Mesenchymal stem cell (in vitro differentiated cells and primary cell): ENCODE measurements at regions not wholly inside any gene's neighbourhood (a gene's known extent, or its start where the extent isn't known, plus 50 kb on each side); places are given as distances from the start of the nearest gene placed in this dataset.

ENCODE experiments used
- DNase-seq: peaks from one replicate; pipeline ENCODE4 v3.0.0-alpha.2; 2013
- H2AFZ ChIP-seq: one replicate; pipeline ENCODE4 v1.6.1; 2013; ENCODE audit warnings: low read depth, mild to moderate bottlenecking, control low read depth, inconsistent platforms, low read length, moderate library complexity
- H2AK5ac ChIP-seq: 2 replicates; pipeline ENCODE4 v1.6.1; 2013; ENCODE audit warnings: low read length, moderate library complexity, mild to moderate bottlenecking, inconsistent platforms; ENCODE audit not compliant: severe bottlenecking
- H2BK120ac ChIP-seq: one replicate; pipeline ENCODE4 v1.6.1; 2013; ENCODE audit warnings: low read depth, mild to moderate bottlenecking, inconsistent platforms, low read length, moderate library complexity
- H2BK12ac ChIP-seq, 2 experiments: one replicate each; pipeline ENCODE4 v1.6.1; 2013; ENCODE audit warnings: inconsistent platforms in 2 of 2, low read length in 2 of 2, mild to moderate bottlenecking in 2 of 2, moderate library complexity in 2 of 2, control low read depth in 1 of 2
- H2BK15ac ChIP-seq: one replicate; pipeline ENCODE4 v1.6.1; 2013; ENCODE audit warnings: mild to moderate bottlenecking, low read depth, inconsistent platforms; ENCODE audit not compliant: poor library complexity, severe bottlenecking
- H2BK5ac ChIP-seq: 2 replicates; pipeline ENCODE4 v1.6.1; 2013; ENCODE audit warnings: low read depth, mild to moderate bottlenecking, low read length, control low read depth, inconsistent platforms; ENCODE audit not compliant: poor library complexity, severe bottlenecking
- H3K14ac ChIP-seq, 2 experiments: one replicate each; pipeline ENCODE4 v1.6.1; 2013; ENCODE audit warnings: inconsistent platforms in 2 of 2, low read length in 2 of 2, control low read depth in 1 of 2, mild to moderate bottlenecking in 1 of 2, moderate library complexity in 1 of 2
- H3K18ac ChIP-seq, 2 experiments: one replicate each; pipeline ENCODE4 v1.6.1; 2013; ENCODE audit warnings: inconsistent platforms in 2 of 2, low read length in 2 of 2, control low read depth in 1 of 2, low read depth in 1 of 2, mild to moderate bottlenecking in 1 of 2
- H3K23ac ChIP-seq, 2 experiments: one replicate each; pipeline ENCODE4 v1.6.1; 2013; ENCODE audit warnings: inconsistent platforms in 2 of 2, low read length in 2 of 2, mild to moderate bottlenecking in 2 of 2, moderate library complexity in 2 of 2, control low read depth in 1 of 2
- H3K27ac ChIP-seq: 2 replicates; pipeline ENCODE4 v1.5.1; 2013; ENCODE audit warnings: mild to moderate bottlenecking, moderate library complexity, low read length, control low read depth, inconsistent platforms; ENCODE audit not compliant: poor library complexity, severe bottlenecking
- H3K27me3 ChIP-seq, 2 experiments: 2 replicates each; pipeline versions ENCODE4 v1.6.1 to v1.7.0; 2013; ENCODE audit warnings: low read length in 2 of 2, mild to moderate bottlenecking in 2 of 2, moderate library complexity in 2 of 2, control low read depth in 1 of 2, inconsistent platforms in 1 of 2; ENCODE audit not compliant: control insufficient read depth in 1 of 2, insufficient read depth in 1 of 2
- H3K36me3 ChIP-seq, 2 experiments: 2 replicates each; pipeline versions ENCODE4 v1.6.1 to v1.7.0; 2013; ENCODE audit warnings: low read length in 2 of 2, control low read depth in 1 of 2, inconsistent platforms in 1 of 2, low read depth in 1 of 2, mild to moderate bottlenecking in 1 of 2; ENCODE audit not compliant: insufficient read depth in 2 of 2, control insufficient read depth in 1 of 2
- H3K4ac ChIP-seq, 2 experiments: one replicate each; pipeline ENCODE4 v1.6.1; 2013; ENCODE audit warnings: inconsistent platforms in 2 of 2, low read length in 2 of 2, mild to moderate bottlenecking in 2 of 2, moderate library complexity in 2 of 2, control low read depth in 1 of 2, low read depth in 1 of 2
- H3K4me1 ChIP-seq: 2 replicates; pipeline ENCODE4 v1.6.1; 2013; ENCODE audit warnings: low read depth, low read length, control low read depth; ENCODE audit not compliant: control insufficient read depth, insufficient read depth
- H3K4me2 ChIP-seq: 2 replicates; pipeline ENCODE4 v1.6.1; 2013; ENCODE audit warnings: low read length, mild to moderate bottlenecking, inconsistent platforms; ENCODE audit not compliant: poor library complexity, severe bottlenecking
- H3K4me3 ChIP-seq, 2 experiments: 2 replicates each; pipeline versions ENCODE4 v1.5.1 to v1.7.0; 2013; ENCODE audit warnings: low read length in 2 of 2, mild to moderate bottlenecking in 2 of 2, control low read depth in 1 of 2, low read depth in 1 of 2; ENCODE audit not compliant: insufficient read depth in 1 of 2
- H3K79me1 ChIP-seq: replicated peaks from 2 replicates; pipeline ENCODE4 v1.6.1; 2013; ENCODE audit warnings: mild to moderate bottlenecking, control low read depth, low read length, inconsistent platforms; ENCODE audit not compliant: poor library complexity, severe bottlenecking
- H3K9ac ChIP-seq: 2 replicates; pipeline ENCODE4 v1.7.0; 2013; ENCODE audit warnings: mild to moderate bottlenecking, low read length, moderate library complexity
- H3K9me3 ChIP-seq: 2 replicates; pipeline ENCODE4 v1.7.0; 2013; ENCODE audit warnings: mild to moderate bottlenecking, low read length; ENCODE audit not compliant: control insufficient read depth
- H4K8ac ChIP-seq: one replicate; pipeline ENCODE4 v1.6.1; 2013; ENCODE audit warnings: inconsistent platforms, mild to moderate bottlenecking, low read length, moderate library complexity
- H4K91ac ChIP-seq: one replicate; pipeline ENCODE4 v1.6.1; 2013; ENCODE audit warnings: mild to moderate bottlenecking, low read length, inconsistent platforms
- WGBS: methylation state at CpG from one replicate; pipeline ENCODE4 v1.1.7; 2013; ENCODE audit warnings: mixed read lengths; 5-methylcytosine and 5-hydroxymethylcytosine counted together

DNA sequence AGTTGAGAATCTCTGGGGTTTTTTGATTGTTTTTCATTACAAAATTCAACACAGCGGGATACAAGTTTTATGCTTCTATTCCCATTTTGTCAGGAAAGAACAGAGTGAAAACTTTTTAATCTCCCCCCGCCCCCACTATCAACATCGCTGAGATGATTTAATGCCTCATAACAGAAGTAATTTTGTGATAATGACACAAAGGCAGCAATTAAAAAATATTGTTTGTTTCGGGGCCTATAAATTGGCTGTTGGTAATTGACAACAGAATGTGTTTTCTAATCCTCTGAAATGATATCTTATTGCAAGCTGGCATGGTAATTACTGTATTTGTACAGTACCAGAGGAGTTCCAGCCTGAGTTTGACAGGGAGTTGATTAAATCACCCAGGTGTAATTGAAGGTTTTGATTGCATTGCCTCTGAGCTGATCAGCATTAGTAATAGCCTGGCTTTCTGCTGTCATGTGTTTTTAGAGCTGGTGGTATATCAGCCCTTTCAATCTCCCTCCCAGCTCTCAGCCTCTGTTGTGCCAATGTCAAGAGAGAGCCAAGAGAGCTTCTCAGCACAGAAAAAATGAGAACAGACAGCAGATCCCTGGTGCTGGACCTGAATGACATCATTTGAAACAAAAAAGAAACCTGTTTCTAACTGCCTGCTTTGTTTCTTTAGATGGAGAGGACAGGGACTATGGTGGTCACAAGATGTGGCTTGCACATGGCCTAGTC lies 265.1 kb downstream of the FAM76B start:
- no peak overlapping the region for H2AFZ ChIP-seq
- H3K27me3 ChIP-seq: no peaks in the 10 kb centered on the region
- H3K9ac ChIP-seq: no peak overlapping the region
- no peak overlapping the region for H3K23ac ChIP-seq
- H3K14ac ChIP-seq: no peak overlapping the region
- H3K79me1 ChIP-seq: no peaks in the 10 kb centered on the region
- H3K4ac ChIP-seq: no peak overlapping the region
- H3K9me3 ChIP-seq: no peaks in the 10 kb centered on the region
- H2BK15ac ChIP-seq: no peak overlapping the region
- H3K27ac ChIP-seq: no peak overlapping the region
- no peak overlapping the region for H2BK120ac ChIP-seq
- no peak overlapping the region for H3K18ac ChIP-seq
- no peak overlapping the region for H2BK12ac ChIP-seq
- no peak overlapping the region for H3K4me3 ChIP-seq
- no peak overlapping the region for H2BK5ac ChIP-seq
- H2AK5ac ChIP-seq: no peak overlapping the region
- no peak overlapping the region for H4K8ac ChIP-seq
- H3K4me2 ChIP-seq: no peak overlapping the region
- DNase-seq: no peak
- no peaks in the 10 kb centered on the region for H3K36me3 ChIP-seq
- peaks cover 2% of the 10 kb centered on the region for H3K4me1 ChIP-seq
- 90% methylated on average over 1 of the region's 4 CpGs for WGBS
- no peak overlapping the region for H4K91ac ChIP-seq

DNA sequence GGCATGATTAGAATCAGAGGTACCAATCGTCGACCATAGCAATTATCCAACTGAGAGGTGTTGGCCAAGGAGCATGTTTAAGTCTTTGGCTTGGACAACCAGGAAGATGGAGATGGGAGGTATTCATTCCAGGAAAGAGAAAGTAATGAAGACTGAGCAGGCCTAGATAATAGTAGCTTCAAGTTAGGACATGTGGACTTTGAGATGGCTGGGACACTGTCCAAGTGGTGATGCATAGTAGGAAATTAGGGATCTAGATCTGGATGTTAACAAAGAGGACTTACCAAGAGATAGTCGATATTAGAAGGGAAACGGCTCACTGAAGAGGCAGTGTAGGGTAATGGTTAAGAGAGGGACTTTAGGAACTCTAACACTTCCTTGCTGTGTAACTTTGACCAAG lies 266.7 kb downstream of the FAM76B start:
- Histone ChIP-seq H4K8ac (no peak overlapping the region), H3K9me3 (no peaks in the 10 kb centered on the region), H3K36me3 (no peaks in the 10 kb centered on the region), H3K27me3 (no peaks in the 10 kb centered on the region), H3K4me3 (no peak overlapping the region), H3K4ac (no peak overlapping the region), H3K23ac (no peak overlapping the region), H2AFZ (no peak overlapping the region), H4K91ac (no peak overlapping the region), H3K79me1 (no peaks in the 10 kb centered on the region), H2BK120ac (no peak overlapping the region), H3K18ac (no peak overlapping the region), H2BK5ac (no peak overlapping the region), H3K9ac (no peak overlapping the region), H3K27ac (no peak overlapping the region), H3K4me1 (peaks cover 2% of the 10 kb centered on the region), H3K4me2 (no peak overlapping the region), H2BK12ac (no peak overlapping the region), H2BK15ac (no peak overlapping the region), H3K14ac (no peak overlapping the region), H2AK5ac (no peak overlapping the region)
- no peak for DNase-seq
- 98% methylated on average over 2 of the region's 4 CpGs for WGBS

DNA sequence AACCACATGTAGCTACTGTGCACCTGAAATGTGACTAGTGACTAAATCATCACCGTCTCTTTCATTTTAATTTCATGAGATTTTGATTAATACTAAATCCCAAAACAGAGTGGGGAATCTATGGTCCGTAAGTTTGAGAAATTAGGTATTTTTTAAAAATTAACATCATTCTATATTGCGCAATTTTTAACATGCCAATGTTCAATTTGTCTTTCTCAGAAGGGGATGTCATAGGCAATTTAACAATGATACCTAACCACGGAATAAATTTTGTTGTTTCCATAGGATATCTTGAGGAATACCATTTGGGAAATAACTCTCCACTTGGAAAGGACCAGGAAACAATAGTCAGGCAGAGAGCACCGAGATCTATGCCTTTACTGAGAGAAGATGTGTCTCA lies 267.7 kb downstream of the FAM76B start:
- H3K4me1 ChIP-seq: peaks cover 2% of the 10 kb centered on the region
- no peaks in the 10 kb centered on the region for H3K9me3 ChIP-seq
- no peaks in the 10 kb centered on the region for H3K36me3 ChIP-seq
- DNase-seq: no peak
- no peak overlapping the region for H3K23ac ChIP-seq
- H2BK12ac ChIP-seq: no peak overlapping the region
- no peaks in the 10 kb centered on the region for H3K27me3 ChIP-seq
- no peak overlapping the region for H2BK5ac ChIP-seq
- no peak overlapping the region for H2BK15ac ChIP-seq
- no peak overlapping the region for H2BK120ac ChIP-seq
- H3K18ac ChIP-seq: no peak overlapping the region
- no peak overlapping the region for H4K8ac ChIP-seq
- no peak overlapping the region for H3K4me2 ChIP-seq
- no peak overlapping the region for H2AFZ ChIP-seq
- no peaks in the 10 kb centered on the region for H3K79me1 ChIP-seq
- no peak overlapping the region for H3K14ac ChIP-seq
- 100% methylated on average over 2 of the region's 5 CpGs for WGBS
- no peak overlapping the region for H2AK5ac ChIP-seq
- no peak overlapping the region for H4K91ac ChIP-seq
- H3K9ac ChIP-seq: no peak overlapping the region
- H3K4ac ChIP-seq: no peak overlapping the region
- H3K27ac ChIP-seq: no peak overlapping the region
- H3K4me3 ChIP-seq: no peak overlapping the region

DNA sequence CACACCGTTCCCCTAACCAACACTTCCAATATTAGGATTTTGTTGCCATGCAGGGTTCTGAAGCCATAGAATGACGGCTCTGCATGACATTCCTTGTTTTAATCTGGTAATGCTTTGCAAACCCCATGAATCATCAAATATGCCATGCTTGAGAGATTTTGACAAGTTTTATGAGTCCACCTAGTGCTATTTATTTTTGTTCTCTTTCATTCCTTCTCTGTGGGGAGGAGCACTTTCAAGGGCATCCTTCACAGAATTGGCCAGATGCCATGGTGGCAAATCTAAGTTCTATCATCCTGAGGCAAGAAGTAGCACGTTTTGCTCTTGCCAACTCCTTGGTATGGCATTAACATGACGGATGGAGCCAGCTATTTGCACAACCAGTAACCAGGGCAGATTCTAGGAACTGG lies 268.4 kb downstream of the FAM76B start:
- peak overlapping the region; percentile 56 for H3K4me2 ChIP-seq
- H2AK5ac ChIP-seq: no peak overlapping the region
- 81% methylated on average over 3 of the region's 4 CpGs for WGBS
- H3K9me3 ChIP-seq: no peaks in the 10 kb centered on the region
- H2BK15ac ChIP-seq: no peak overlapping the region
- H4K8ac ChIP-seq: no peak overlapping the region
- H2BK120ac ChIP-seq: no peak overlapping the region
- H2BK12ac ChIP-seq: no peak overlapping the region
- no peak overlapping the region for H3K4ac ChIP-seq
- no peak for DNase-seq
- H3K79me1 ChIP-seq: no peaks in the 10 kb centered on the region
- H3K14ac ChIP-seq: no peak overlapping the region
- no peak overlapping the region for H2BK5ac ChIP-seq
- H3K9ac ChIP-seq: no peak overlapping the region
- H3K4me3 ChIP-seq: no peak overlapping the region
- peak overlapping the region; percentile 81 for H3K27ac ChIP-seq
- no peak overlapping the region for H3K23ac ChIP-seq
- no peak overlapping the region for H3K18ac ChIP-seq
- no peak overlapping the region for H2AFZ ChIP-seq
- H3K27me3 ChIP-seq: no peaks in the 10 kb centered on the region
- no peak overlapping the region for H4K91ac ChIP-seq
- no peaks in the 10 kb centered on the region for H3K36me3 ChIP-seq
- H3K4me1 ChIP-seq: peaks cover 2% of the 10 kb centered on the region
